PFSK-1 (cell line): ENCODE measurements at regions not wholly inside any gene's neighbourhood (a gene's known extent, or its start where the extent isn't known, plus 50 kb on each side); places are given as distances from the start of the nearest gene placed in this dataset.

Experiments
- FOXP2 ChIP-seq: optimal IDR thresholded peaks from 2 replicates; pipeline ENCODE3; 2011; ENCODE audit warnings: borderline replicate concordance, control low read depth, inconsistent platforms; ENCODE audit not compliant: insufficient read depth; ENCODE audit errors: extremely low read length, extremely low read depth
- POLR2AphosphoS5 ChIP-seq: IDR thresholded peaks from 2 replicates; pipeline ENCODE4 v1.6.1; 2012; ENCODE audit warnings: low read depth, mild to moderate bottlenecking, control low read depth, low read length, moderate library complexity
- SIN3A ChIP-seq: IDR thresholded peaks from 2 replicates; pipeline ENCODE4 v1.6.1; 2012; ENCODE audit warnings: mild to moderate bottlenecking, low read length, moderate library complexity, borderline replicate concordance; ENCODE audit not compliant: insufficient read depth
- TAF1 ChIP-seq: IDR thresholded peaks from 2 replicates; pipeline ENCODE4 v1.6.1; 2012; ENCODE audit warnings: low read length, control low read depth, borderline replicate concordance; ENCODE audit not compliant: insufficient read depth
- TF ChIP-seq, protein P1 (sequence below), 2 experiments: IDR thresholded peaks; 2 replicates each; pipeline versions ENCODE4 v1.6.1 to v1.8.0; 2011 to 2012; ENCODE audit warnings: low read depth in 2 of 2, low read length in 2 of 2, control low read depth in 1 of 2, inconsistent platforms in 1 of 2, mild to moderate bottlenecking in 1 of 2, moderate library complexity in 1 of 2; ENCODE audit not compliant: insufficient read depth in 1 of 2

DNA sequence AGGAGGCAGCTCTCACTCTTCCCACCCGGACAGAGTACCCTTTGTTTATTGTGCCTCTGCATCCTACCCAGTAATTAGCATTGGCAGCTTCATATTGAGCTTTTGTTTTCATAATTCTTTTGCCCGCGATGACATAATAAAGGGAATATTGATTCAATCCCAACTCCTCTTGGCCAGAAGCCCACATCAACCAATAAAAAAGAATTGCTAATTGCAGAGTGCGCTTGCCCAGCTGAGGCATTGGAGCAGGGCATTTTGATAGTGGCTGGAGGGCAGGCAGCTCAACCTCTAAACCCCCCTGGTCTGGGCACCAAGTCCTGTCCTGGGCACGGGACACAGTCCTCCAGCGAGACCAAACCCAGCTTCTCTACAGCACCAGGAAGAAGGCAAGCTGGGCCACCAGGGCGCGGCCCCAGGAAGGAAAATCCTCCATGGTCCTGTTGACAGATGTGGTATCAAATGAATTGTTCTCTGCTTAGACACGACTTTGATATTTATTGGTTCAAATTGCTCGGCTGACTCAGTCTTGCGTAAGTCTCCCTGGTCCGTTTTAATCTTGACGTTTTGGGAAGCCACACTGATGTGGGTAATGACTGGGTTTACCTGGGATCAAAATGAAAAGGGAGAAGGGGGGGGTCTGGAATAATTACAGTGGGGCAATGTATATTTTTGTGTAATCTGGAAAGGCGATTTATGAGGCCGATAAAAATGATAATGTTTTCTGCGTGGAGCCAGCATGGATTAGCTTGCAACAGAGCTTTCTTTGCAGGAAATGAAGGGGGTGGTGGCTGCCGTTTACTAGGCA, 220.7 kb upstream of the MSX2 start:
- TF ChIP-seq TAF1 (no peak), FOXP2 (no peak), SIN3A (no peak), POLR2AphosphoS5 (no peak)
- TF ChIP-seq, protein P1, sequence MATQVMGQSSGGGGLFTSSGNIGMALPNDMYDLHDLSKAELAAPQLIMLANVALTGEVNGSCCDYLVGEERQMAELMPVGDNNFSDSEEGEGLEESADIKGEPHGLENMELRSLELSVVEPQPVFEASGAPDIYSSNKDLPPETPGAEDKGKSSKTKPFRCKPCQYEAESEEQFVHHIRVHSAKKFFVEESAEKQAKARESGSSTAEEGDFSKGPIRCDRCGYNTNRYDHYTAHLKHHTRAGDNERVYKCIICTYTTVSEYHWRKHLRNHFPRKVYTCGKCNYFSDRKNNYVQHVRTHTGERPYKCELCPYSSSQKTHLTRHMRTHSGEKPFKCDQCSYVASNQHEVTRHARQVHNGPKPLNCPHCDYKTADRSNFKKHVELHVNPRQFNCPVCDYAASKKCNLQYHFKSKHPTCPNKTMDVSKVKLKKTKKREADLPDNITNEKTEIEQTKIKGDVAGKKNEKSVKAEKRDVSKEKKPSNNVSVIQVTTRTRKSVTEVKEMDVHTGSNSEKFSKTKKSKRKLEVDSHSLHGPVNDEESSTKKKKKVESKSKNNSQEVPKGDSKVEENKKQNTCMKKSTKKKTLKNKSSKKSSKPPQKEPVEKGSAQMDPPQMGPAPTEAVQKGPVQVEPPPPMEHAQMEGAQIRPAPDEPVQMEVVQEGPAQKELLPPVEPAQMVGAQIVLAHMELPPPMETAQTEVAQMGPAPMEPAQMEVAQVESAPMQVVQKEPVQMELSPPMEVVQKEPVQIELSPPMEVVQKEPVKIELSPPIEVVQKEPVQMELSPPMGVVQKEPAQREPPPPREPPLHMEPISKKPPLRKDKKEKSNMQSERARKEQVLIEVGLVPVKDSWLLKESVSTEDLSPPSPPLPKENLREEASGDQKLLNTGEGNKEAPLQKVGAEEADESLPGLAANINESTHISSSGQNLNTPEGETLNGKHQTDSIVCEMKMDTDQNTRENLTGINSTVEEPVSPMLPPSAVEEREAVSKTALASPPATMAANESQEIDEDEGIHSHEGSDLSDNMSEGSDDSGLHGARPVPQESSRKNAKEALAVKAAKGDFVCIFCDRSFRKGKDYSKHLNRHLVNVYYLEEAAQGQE (IDR thresholded peaks at IDR 0.05; ENCODE audit: insufficient read depth in 1 of 2, low read depth in 2 of 2, low read length in 2 of 2): no peak

DNA sequence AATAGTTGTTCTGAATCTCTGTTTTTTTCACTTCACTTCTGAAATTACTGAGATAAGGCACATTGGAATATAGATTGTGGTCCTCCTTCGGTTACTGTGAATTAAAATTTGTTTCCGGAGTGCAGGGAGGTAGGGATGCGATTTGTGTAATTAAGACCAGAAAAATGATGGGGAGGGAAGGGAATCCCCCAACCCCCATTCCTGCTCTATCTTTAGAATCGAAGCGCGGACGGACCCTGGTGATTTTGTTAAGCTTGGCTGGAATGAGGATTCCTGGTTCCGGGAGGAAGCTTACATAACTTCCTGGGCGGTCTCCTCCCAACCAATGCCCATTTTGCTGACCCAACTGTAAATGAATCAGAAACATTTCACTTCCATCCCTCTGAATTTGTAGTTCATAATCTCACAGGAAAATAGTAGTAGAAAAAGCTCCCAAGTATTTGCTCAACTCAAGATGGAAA, 220.1 kb upstream of the MSX2 start:
- TF ChIP-seq FOXP2 (no peak), TAF1 (no peak), SIN3A (no peak), POLR2AphosphoS5 (no peak)
- TF ChIP-seq, protein P1 (IDR thresholded peaks at IDR 0.05; ENCODE audit: insufficient read depth in 1 of 2, low read depth in 2 of 2, low read length in 2 of 2): no peak

DNA sequence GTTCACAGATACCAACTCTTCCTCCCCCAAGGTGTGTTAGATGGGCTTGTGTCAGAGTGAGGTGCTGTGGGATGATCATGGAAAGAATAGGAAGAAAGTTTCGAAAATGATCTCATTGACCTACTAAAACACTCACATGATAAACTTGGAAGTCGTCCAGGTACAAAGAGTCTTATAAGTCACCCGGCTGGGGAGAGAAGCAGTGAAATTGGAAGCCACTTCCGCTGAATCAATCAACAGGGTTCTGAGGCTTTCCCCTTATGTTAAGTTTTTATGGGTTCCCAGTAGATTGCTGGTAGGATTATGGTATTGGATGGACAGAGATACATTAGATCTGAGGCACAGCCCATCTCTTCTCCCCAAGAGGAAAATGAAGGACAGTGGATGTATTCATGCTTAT, 218.8 kb upstream of the MSX2 start:
- no peak for TF ChIP-seq TAF1
- TF ChIP-seq FOXP2: no peak
- no peak for TF ChIP-seq SIN3A
- TF ChIP-seq, protein P1 (IDR thresholded peaks at IDR 0.05; ENCODE audit: insufficient read depth in 1 of 2, low read depth in 2 of 2, low read length in 2 of 2): no peak
- no peak for TF ChIP-seq POLR2AphosphoS5

DNA sequence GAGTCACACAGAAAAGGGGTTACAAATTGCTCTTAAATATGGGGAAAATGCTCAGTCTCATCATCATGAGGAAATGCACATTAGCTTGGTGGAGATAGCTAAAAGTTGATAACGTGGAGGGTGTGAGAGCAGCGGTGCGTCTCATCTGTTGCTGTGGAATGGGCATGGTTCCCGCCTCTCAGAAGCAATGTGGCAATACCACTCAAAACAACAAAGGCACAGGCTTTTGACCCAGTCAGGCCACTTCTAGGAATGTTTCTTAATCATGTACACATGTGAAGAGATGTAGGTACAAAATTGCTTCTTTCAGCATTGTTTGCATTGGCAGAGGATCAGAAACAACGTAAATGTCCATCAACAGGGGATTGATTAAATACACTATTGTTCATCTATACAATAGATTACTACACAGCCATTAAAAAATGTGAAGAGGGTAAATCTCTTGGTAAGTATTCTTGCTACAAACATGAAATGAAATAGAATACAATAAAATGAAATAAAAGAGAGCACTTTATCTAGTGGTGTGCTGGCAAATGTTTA, 212.6 kb upstream of the MSX2 start:
- TF ChIP-seq, protein P1 (IDR thresholded peaks at IDR 0.05; ENCODE audit: insufficient read depth in 1 of 2, low read depth in 2 of 2, low read length in 2 of 2): no peak
- no peak for TF ChIP-seq POLR2AphosphoS5
- TF ChIP-seq TAF1: no peak
- TF ChIP-seq FOXP2: no peak
- no peak for TF ChIP-seq SIN3A

DNA sequence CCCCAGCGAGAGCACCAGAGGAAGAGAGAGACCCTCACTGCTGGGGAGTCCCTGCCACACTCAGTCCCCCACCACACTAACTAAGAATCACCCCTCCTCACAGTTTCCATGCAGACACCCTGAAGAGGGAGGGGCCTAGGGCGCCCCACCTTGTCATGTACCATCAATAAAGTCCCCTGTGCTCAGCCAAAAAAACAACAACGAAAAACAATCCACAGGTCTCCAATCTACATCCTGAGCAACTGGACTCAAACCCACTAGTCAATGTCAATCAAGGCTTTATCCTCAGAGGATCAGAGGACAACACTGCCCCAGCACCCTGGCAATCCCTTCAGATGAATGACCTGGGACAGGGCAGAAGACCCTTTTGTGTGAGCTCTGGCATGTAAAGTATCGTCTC, 210.1 kb upstream of the MSX2 start:
- TF ChIP-seq POLR2AphosphoS5 (no peak), FOXP2 (no peak), SIN3A (no peak), TAF1 (no peak)
- TF ChIP-seq, protein P1 (IDR thresholded peaks at IDR 0.05; ENCODE audit: insufficient read depth in 1 of 2, low read depth in 2 of 2, low read length in 2 of 2): no peak
